ENCODE measurements at regions not wholly inside any gene's neighbourhood (a gene's known extent, or its start where the extent isn't known, plus 50 kb on each side); places are given as distances from the start of the nearest gene placed in this dataset.

GRCh38 chr2:136208682-136209420, 90.9 kb upstream of the CXCR4 start:
- Mint-ChIP-seq H3K9me3 (ENCODE audit: unreplicated experiment) (no peaks in the 10 kb centered on the region), H3K36me3 (ENCODE audit: unreplicated experiment) (no peaks in the 10 kb centered on the region), H3K4me1 (ENCODE audit: unreplicated experiment) (no peaks in the 10 kb centered on the region), H3K27ac (ENCODE audit: unreplicated experiment) (no peak overlapping the region), H3K4me3 (ENCODE audit: unreplicated experiment) (no peak overlapping the region), H3K27me3 (ENCODE audit: unreplicated experiment) (no peaks in the 10 kb centered on the region)
- TF ChIP-seq, protein P1, sequence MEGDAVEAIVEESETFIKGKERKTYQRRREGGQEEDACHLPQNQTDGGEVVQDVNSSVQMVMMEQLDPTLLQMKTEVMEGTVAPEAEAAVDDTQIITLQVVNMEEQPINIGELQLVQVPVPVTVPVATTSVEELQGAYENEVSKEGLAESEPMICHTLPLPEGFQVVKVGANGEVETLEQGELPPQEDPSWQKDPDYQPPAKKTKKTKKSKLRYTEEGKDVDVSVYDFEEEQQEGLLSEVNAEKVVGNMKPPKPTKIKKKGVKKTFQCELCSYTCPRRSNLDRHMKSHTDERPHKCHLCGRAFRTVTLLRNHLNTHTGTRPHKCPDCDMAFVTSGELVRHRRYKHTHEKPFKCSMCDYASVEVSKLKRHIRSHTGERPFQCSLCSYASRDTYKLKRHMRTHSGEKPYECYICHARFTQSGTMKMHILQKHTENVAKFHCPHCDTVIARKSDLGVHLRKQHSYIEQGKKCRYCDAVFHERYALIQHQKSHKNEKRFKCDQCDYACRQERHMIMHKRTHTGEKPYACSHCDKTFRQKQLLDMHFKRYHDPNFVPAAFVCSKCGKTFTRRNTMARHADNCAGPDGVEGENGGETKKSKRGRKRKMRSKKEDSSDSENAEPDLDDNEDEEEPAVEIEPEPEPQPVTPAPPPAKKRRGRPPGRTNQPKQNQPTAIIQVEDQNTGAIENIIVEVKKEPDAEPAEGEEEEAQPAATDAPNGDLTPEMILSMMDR (IDR thresholded peaks at IDR 0.05), result no peak
- DNase-seq (ENCODE audit: extremely low spot score, unreplicated experiment), result no peak

GRCh38 chr2:136207665-136208064, 89.7 kb upstream of the CXCR4 start:
- H3K27me3 Mint-ChIP-seq (ENCODE audit: unreplicated experiment), result no peaks in the 10 kb centered on the region
- no peaks in the 10 kb centered on the region for H3K4me1 Mint-ChIP-seq (ENCODE audit: unreplicated experiment)
- no peak for DNase-seq (ENCODE audit: extremely low spot score, unreplicated experiment)

DNA sequence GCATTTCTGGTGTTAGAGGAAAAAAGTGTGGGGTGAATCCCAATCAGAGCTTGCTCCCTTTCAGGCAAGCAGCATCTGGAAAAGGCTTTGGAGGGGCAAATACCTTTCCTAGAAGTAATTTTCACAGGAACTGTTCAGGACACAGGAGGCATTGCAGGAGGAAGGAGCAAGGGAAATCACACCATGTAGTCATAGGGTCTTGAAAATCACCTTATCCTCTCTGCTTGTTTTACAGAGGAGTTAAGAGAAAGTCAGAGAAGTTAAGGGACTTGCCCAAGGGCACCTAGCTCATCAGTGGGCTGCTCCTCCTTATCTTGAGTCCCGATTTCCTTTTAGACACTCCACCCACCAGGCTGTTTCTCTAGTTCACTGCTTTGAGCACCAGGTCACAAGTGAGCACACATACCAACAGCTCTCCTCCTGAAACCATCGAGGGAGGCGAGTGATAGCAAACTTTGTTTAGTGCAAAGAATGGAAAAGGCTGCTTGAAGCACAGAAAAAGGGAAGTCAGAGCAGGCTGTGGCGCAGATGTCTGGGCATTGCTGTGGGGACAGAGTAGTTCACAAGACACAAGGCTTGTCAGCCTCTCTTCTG, 89.2 kb upstream of the CXCR4 start:
- Mint-ChIP-seq H3K4me3 (ENCODE audit: unreplicated experiment) (no peak overlapping the region), H3K36me3 (ENCODE audit: unreplicated experiment) (no peaks in the 10 kb centered on the region), H3K27ac (ENCODE audit: unreplicated experiment) (no peak overlapping the region), H3K27me3 (ENCODE audit: unreplicated experiment) (no peaks in the 10 kb centered on the region), H3K9me3 (ENCODE audit: unreplicated experiment) (no peaks in the 10 kb centered on the region), H3K4me1 (ENCODE audit: unreplicated experiment) (no peaks in the 10 kb centered on the region)
- DNase-seq (ENCODE audit: extremely low spot score, unreplicated experiment), result no peak
- TF ChIP-seq, protein P1 (IDR thresholded peaks at IDR 0.05), result no peak

More at GRCh38 chr2:136207665-136208064, 89.7 kb upstream of the CXCR4 start:
- Mint-ChIP-seq H3K36me3 (ENCODE audit: unreplicated experiment) (no peaks in the 10 kb centered on the region), H3K4me3 (ENCODE audit: unreplicated experiment) (no peak overlapping the region), H3K27ac (ENCODE audit: unreplicated experiment) (no peak overlapping the region), H3K9me3 (ENCODE audit: unreplicated experiment) (no peaks in the 10 kb centered on the region)
- TF ChIP-seq, protein P1 (IDR thresholded peaks at IDR 0.05), result no peak

- TF ChIP-seq, protein P1 (IDR thresholded peaks at IDR 0.05), result no peak
- DNase-seq (ENCODE audit: extremely low spot score, unreplicated experiment), result no peak
- no peak overlapping the region for H3K4me3 Mint-ChIP-seq (ENCODE audit: unreplicated experiment)
- H3K27ac Mint-ChIP-seq (ENCODE audit: unreplicated experiment), result no peak overlapping the region
- no peaks in the 10 kb centered on the region for H3K36me3 Mint-ChIP-seq (ENCODE audit: unreplicated experiment)
- peaks cover under 1% of the 10 kb centered on the region for H3K9me3 Mint-ChIP-seq (ENCODE audit: unreplicated experiment)
- no peaks in the 10 kb centered on the region for H3K27me3 Mint-ChIP-seq (ENCODE audit: unreplicated experiment)
- no peaks in the 10 kb centered on the region for H3K4me1 Mint-ChIP-seq (ENCODE audit: unreplicated experiment)
These were observed 88.7 kb upstream of the CXCR4 start for GRCh38 chr2:136206613-136207012.

DNA sequence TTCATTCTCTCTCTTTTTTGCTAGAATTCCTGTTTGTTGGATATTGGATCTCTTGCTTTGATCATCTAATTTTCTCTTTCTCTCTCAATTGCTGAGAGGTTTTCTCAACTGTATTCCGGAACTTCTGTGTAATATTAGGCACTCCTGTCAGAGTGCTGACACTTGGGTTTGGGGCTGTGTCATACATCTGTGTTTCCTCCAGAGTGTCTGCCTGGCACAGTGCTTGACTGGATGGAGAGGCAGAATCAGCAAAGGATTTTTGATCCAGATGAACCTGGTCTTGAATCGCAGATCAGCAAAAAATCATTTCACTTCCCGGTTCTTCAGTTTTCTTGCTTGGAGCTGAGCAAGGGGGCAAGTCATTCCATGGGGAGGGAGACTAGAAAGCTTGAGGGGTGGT, 87.7 kb upstream of the CXCR4 start:
- Mint-ChIP-seq H3K36me3 (ENCODE audit: unreplicated experiment) (no peaks in the 10 kb centered on the region), H3K27ac (ENCODE audit: unreplicated experiment) (no peak overlapping the region), H3K4me1 (ENCODE audit: unreplicated experiment) (no peaks in the 10 kb centered on the region), H3K4me3 (ENCODE audit: unreplicated experiment) (no peak overlapping the region), H3K9me3 (ENCODE audit: unreplicated experiment) (peaks cover 4% of the 10 kb centered on the region), H3K27me3 (ENCODE audit: unreplicated experiment) (no peaks in the 10 kb centered on the region)
- TF ChIP-seq, protein P1 (IDR thresholded peaks at IDR 0.05), result no peak
- no peak for DNase-seq (ENCODE audit: extremely low spot score, unreplicated experiment)
